Fibroblast of villous mesenchyme (primary cell): ENCODE measurements at regions not wholly inside any gene's neighbourhood (a gene's known extent, or its start where the extent isn't known, plus 50 kb on each side); places are given as distances from the start of the nearest gene placed in this dataset.
A peak's percentile ranks its signal among the peaks of the same experiment; 100 is the strongest.

Source experiments
- DNase-seq: peaks from one replicate; pipeline ENCODE4 v3.0.0-alpha.2; 2010; ENCODE audit warnings: low read depth
- H3K4me3 ChIP-seq: 2 replicates; pipeline ENCODE4 v1.5.1; 2011; ENCODE audit warnings: low read depth, mild to moderate bottlenecking, low read length
- CTCF ChIP-seq: IDR thresholded peaks from 2 replicates; pipeline ENCODE4 v1.5.1; 2012; ENCODE audit warnings: low read depth, mild to moderate bottlenecking, low read length; ENCODE audit not compliant: insufficient read depth

GRCh38 chr9:72471096-72471495 is 50.3 kb upstream of the TMC1 start:
- TF ChIP-seq CTCF: no peak
- no peak for DNase-seq
- H3K4me3 ChIP-seq: no peak overlapping the region

- no peak for TF ChIP-seq CTCF
- DNase-seq: peak; percentile 67
- H3K4me3 ChIP-seq: no peak overlapping the region
Measured at GRCh38 chr9:72467766-72468738, 53.4 kb upstream of the TMC1 start.

GRCh38 chr9:72465593-72465984 is 55.8 kb upstream of the TMC1 start:
- no peak for TF ChIP-seq CTCF
- DNase-seq: peak; percentile 53
- H3K4me3 ChIP-seq: no peak overlapping the region

GRCh38 chr9:72464857-72465592 is 56.4 kb upstream of the TMC1 start:
- no peak overlapping the region for H3K4me3 ChIP-seq
- no peak for TF ChIP-seq CTCF
- no peak for DNase-seq

- DNase-seq: no peak
- no peak for TF ChIP-seq CTCF
- H3K4me3 ChIP-seq: no peak overlapping the region
Measured at GRCh38 chr9:72462340-72462739, 59.1 kb upstream of the TMC1 start.

GRCh38 chr9:72460342-72461312 is 60.8 kb upstream of the TMC1 start:
- no peak for DNase-seq
- TF ChIP-seq CTCF: no peak
- H3K4me3 ChIP-seq: no peak overlapping the region
